WTC11 (cell line): ENCODE measurements at regions not wholly inside any gene's neighbourhood (a gene's known extent, or its start where the extent isn't known, plus 50 kb on each side); places are given as distances from the start of the nearest gene placed in this dataset.

Source experiments
- ARID4B ChIP-seq: sonication (generic); formaldehyde crosslinking; IDR thresholded peaks from 2 replicates; pipeline ENCODE4 v1.8.0; 2023; ENCODE audit warnings: missing genetic modification reagents, mild to moderate bottlenecking, borderline replicate concordance
- ATF6 ChIP-seq: sonication (generic); formaldehyde crosslinking; IDR thresholded peaks from 2 replicates; pipeline ENCODE4 v1.8.1; 2023; ENCODE audit warnings: mild to moderate bottlenecking, missing genetic modification reagents
- CDX4 ChIP-seq: fragments of 250-450 bp; sonication (Bioruptor Pico); IDR thresholded peaks from 2 replicates; pipeline ENCODE4 v1.9.0; 2021; ENCODE audit warnings: moderate library complexity, mild to moderate bottlenecking, inconsistent platforms, borderline replicate concordance
- E2F5 ChIP-seq: sonication (generic); formaldehyde crosslinking; IDR thresholded peaks from 2 replicates; pipeline ENCODE4 v1.8.1; 2022; ENCODE audit warnings: mild to moderate bottlenecking, moderate library complexity, missing genetic modification reagents
- HMGXB4 ChIP-seq: sonication (generic); formaldehyde crosslinking; IDR thresholded peaks from 2 replicates; pipeline ENCODE4 v1.8.1; 2023; ENCODE audit warnings: mild to moderate bottlenecking, moderate library complexity, missing genetic modification reagents
- NR1H2 ChIP-seq: sonication (generic); formaldehyde crosslinking; IDR thresholded peaks from 2 replicates; pipeline ENCODE4 v1.9.0; 2021; ENCODE audit warnings: mild to moderate bottlenecking, moderate library complexity, missing genetic modification reagents
- NR3C1 ChIP-seq: sonication (generic); formaldehyde crosslinking; conservative IDR thresholded peaks from 2 replicates; pipeline ENCODE4 v1.8.1; 2023; ENCODE audit warnings: low read depth, mild to moderate bottlenecking, missing genetic modification reagents
- ZNF138 ChIP-seq: sonication (generic); formaldehyde crosslinking; conservative IDR thresholded peaks from 2 replicates; pipeline ENCODE4 v1.8.1; 2022; ENCODE audit warnings: mild to moderate bottlenecking, moderate library complexity, missing genetic modification reagents
- ZNF263 ChIP-seq: sonication (generic); formaldehyde crosslinking; IDR thresholded peaks from 2 replicates; pipeline ENCODE4 v1.8.1; 2022; ENCODE audit warnings: low read depth, mild to moderate bottlenecking, moderate library complexity, missing genetic modification reagents
- ZNF423 ChIP-seq: fragments of 250-450 bp; sonication (Bioruptor Pico); IDR thresholded peaks from 2 replicates; pipeline ENCODE4 v2.1.2; 2022; ENCODE audit warnings: mild to moderate bottlenecking, moderate library complexity
- ZNF425 ChIP-seq: fragments of 250-450 bp; sonication (Bioruptor Pico); conservative IDR thresholded peaks from 2 replicates; pipeline ENCODE4 v1.9.0; 2021; ENCODE audit warnings: mild to moderate bottlenecking
- ZNF512 ChIP-seq: sonication (generic); formaldehyde crosslinking; IDR thresholded peaks from 2 replicates; pipeline ENCODE4 v1.8.1; 2022; ENCODE audit warnings: missing genetic modification reagents, borderline replicate concordance
- ZNF671 ChIP-seq: fragments of 250-450 bp; sonication (Bioruptor Pico); IDR thresholded peaks from 2 replicates; pipeline ENCODE4 v1.8.0; 2021; ENCODE audit warnings: mild to moderate bottlenecking

- TF ChIP-seq ARID4B (CRISPR knock-in tag) (no peak), HMGXB4 (CRISPR knock-in tag) (no peak), ZNF512 (CRISPR knock-in tag) (no peak), ZNF138 (no peak), ZNF425 (CRISPR knock-in tag) (no peak), NR3C1 (CRISPR knock-in tag) (no peak), CDX4 (CRISPR knock-in tag) (no peak), ZNF263 (CRISPR knock-in tag) (no peak), NR1H2 (no peak), ZNF671 (CRISPR knock-in tag) (no peak), E2F5 (CRISPR knock-in tag) (no peak), ATF6 (CRISPR knock-in tag) (no peak), ZNF423 (CRISPR knock-in tag) (no peak)
These were observed 227.3 kb upstream of the CSF3R start (continued) for GRCh38 chr1:36709869-36710481.
